VCaP (cell line): ENCODE measurements at regions not wholly inside any gene's neighbourhood (a gene's known extent, or its start where the extent isn't known, plus 50 kb on each side); places are given as distances from the start of the nearest gene placed in this dataset.

Experiments
- H3K27ac ChIP-seq: fragments of 450-650 bp; 2 replicates; pipeline ENCODE4 v1.5.1; 2017
- TF ChIP-seq, protein P1 (sequence below): fragments of 450-650 bp; conservative IDR thresholded peaks from 2 replicates; pipeline ENCODE4 v1.5.1; 2017; ENCODE audit warnings: mild to moderate bottlenecking, moderate library complexity

DNA sequence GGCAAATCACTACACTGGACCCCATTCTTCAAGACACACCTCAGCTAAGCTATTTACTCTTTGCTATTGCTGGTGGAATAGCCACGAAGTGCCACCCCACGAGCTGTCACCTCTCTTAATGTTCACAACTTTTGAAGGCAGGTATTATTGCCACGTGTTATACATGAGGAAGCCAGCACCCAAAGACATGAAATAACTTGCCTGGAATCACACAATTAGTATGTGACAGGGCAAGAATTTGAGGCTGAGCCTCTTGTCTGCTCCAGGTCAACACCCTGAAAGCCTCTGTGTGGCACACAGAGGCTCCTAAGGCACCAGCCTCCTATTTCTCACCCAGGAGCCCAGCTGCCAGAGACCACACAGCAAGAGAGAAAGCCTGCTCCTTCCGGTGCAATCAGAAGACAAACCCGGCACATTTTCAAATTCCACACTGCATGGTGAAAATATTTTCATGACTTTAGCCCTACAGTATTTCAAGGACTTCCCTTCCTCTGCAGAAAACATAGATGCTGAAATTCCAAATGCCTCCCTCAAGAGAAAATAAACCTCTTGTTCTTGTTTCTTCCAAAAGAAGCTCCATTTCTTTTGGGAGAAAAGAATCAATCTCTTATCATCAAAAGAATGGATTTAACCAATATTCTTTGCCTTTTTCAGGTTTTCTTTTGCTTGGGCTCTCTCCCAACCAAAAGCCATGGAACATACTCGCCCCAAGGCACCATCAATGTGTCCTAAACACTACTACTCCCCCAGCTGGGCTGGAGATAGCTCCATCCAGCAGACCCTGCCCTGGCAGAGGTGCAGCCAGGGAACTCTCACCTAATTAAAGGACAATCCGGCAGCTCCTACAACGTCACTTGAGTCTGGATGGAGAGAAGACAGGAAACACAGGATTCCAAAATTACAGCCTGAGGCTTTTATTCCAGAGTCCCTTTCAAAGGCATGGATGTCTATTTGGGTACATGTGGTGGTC lies 84.7 kb upstream of the THBS1 start:
- H3K27ac ChIP-seq: no peak overlapping the region
- TF ChIP-seq, protein P1, sequence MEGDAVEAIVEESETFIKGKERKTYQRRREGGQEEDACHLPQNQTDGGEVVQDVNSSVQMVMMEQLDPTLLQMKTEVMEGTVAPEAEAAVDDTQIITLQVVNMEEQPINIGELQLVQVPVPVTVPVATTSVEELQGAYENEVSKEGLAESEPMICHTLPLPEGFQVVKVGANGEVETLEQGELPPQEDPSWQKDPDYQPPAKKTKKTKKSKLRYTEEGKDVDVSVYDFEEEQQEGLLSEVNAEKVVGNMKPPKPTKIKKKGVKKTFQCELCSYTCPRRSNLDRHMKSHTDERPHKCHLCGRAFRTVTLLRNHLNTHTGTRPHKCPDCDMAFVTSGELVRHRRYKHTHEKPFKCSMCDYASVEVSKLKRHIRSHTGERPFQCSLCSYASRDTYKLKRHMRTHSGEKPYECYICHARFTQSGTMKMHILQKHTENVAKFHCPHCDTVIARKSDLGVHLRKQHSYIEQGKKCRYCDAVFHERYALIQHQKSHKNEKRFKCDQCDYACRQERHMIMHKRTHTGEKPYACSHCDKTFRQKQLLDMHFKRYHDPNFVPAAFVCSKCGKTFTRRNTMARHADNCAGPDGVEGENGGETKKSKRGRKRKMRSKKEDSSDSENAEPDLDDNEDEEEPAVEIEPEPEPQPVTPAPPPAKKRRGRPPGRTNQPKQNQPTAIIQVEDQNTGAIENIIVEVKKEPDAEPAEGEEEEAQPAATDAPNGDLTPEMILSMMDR: no peak

DNA sequence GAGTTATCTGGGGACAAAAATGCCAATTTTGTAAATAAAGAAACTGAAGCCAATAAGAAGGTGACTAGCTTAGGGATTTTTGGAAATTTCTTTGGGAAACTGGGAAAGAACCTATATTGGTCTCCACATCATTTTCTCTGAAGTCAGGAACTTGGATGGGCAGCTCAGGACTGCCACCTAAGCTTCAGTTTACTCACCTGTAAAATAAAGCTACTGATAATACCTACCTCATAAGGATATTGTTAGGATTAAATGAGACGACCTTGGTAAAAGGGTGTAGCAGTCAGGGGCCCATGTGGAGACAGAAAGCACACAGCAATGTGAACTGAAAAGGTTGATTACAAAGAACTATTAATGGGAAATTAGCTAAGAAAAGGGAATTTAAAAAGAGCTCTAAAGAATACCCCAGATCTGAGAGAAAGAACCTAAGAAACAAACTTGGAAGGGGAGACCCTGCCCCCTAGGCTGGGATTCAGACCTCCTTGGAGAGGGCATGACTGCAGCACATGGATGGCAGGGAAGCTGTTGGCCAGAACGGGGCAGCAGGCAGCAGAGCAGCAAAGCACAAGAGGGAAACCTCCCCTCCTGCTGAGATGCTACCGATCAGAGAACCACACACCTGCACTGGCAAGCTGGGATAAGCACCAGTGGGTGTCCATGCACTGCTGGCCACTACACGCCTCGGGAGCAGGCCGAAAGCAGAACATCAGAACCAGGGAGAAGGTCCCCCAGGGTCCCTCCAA lies 83.7 kb upstream of the THBS1 start:
- TF ChIP-seq, protein P1: no peak; the same call in 1 of the 2 replicates
- H3K27ac ChIP-seq: no peak overlapping the region

DNA sequence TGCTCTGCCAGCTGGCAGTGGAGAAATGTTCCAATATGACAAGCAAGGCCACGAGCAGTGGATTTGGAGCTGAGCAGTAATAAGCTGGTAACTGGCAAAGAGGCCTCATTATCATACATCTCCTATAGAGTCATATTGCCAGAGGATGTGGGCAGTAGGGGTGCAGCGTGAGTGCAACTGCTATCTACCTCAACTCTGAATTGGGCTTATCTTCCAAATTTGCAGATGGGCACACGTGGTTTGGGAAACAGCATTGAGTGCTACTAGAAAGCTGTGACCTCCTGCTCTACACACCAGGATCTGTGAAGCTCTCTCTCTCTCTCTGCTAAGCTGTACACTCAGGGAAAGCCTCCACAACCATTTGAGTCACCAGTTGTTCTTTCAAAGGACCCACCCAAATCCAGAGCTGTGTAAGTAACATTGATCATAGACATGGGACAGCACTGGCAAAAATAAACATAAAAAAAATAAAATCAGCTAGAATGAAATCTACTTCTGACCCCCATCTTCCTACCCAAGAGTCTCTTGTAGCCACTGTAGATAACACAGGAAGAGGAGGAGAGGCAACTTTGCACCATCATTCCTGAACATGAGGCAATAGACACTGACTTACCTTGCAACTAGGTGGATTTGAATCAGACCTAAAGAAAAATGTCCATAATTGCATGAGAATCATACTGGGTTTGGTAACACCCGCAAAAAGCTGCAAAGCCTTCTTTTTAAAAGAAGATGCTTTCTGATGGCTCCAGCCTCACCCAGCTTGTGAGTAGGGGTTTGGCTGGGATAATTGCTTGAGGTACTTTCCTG lies 82.9 kb upstream of the THBS1 start:
- no peak overlapping the region for H3K27ac ChIP-seq
- TF ChIP-seq, protein P1: no peak

DNA sequence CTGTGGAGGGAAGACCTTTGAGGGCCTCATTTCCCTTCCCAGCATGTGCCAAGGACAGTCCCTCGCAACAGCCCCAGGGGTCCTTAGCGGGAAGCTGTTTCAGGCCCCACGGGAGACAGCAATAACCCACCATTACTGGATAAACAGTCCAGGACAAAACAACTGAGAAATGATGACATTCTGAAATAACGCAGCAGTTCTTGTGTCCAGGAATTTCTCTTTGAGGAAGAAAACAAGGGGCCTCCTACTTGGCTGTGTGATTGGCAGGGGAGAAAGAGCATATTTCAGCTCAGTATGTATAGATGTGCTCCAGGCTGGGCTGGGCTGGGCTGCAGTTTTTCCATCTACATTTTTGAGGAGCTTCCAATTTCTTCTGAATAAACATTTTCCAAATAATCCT lies 82.2 kb upstream of the THBS1 start:
- H3K27ac ChIP-seq: no peak overlapping the region
- TF ChIP-seq, protein P1: no peak

DNA sequence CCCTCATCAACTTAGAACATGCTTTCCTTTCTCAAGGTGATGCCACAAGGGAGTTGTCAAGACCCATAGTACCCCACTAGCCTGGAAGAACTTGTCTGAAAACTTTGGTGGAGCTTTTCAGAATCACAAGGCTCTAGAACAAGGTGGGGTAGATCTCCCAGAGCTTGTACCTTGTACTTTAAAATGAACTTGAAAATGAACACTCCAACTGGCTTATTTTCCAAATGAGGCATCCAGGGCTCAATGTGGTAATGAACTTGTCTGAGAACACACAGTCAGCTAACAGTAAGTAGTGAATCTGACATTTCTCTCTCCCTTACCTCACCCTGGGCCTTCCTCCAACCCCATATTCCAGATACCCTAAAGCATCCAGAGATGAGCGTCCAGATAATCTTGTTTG lies 81.8 kb upstream of the THBS1 start:
- no peak overlapping the region for H3K27ac ChIP-seq
- TF ChIP-seq, protein P1: no peak

DNA sequence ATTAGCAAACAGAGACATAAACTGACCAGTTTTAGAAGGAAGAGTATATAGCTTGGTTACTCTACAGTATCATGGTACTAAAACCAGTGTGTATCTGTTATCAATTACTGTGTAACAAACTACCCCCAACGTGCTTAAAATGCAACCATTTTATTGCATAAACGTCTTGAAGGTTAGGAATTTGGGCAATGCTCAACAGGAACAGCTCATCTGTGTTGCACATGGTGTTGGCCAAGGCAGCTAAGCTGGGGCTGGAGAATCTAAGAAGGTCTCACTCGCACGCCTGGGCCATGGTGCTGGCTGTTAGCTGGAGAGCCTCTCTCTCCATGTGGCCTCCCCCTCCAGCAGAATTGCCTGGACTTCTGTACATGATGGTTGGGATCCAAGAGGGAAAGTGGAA lies 81.2 kb upstream of the THBS1 start:
- TF ChIP-seq, protein P1: no peak
- H3K27ac ChIP-seq: no peak overlapping the region
